Stimulated activated CD4-positive, alpha-beta T cell treated with anti-CD3 and anti-CD28 coated beads, Interleukin-2, amount 100 ng/mL, for 24 hours (primary cell): ENCODE measurements at regions not wholly inside any gene's neighbourhood (a gene's known extent, or its start where the extent isn't known, plus 50 kb on each side); places are given as distances from the start of the nearest gene placed in this dataset.

Experiments used
- DNase-seq, 2 donors: peaks; one replicate each; pipeline ENCODE4 v3.0.0-alpha.2; 2020

GRCh38 chr6:8213995-8214394 is 111.6 kb upstream of the EEF1E1 start:
- no peak for DNase-seq

- DNase-seq: no peak
These were observed 110.5 kb upstream of the EEF1E1 start for GRCh38 chr6:8212720-8213434.

- DNase-seq: no peak
These were observed 105.5 kb upstream of the EEF1E1 start for GRCh38 chr6:8207869-8208191.

- DNase-seq: no peak
These were observed 105.0 kb upstream of the EEF1E1 start for GRCh38 chr6:8207191-8207868.

GRCh38 chr6:8203337-8203736 is 101.0 kb upstream of the EEF1E1 start:
- no peak for DNase-seq

GRCh38 chr6:8201679-8202078 is 99.3 kb upstream of the EEF1E1 start:
- no peak for DNase-seq

GRCh38 chr6:8200255-8200654 is 97.9 kb upstream of the EEF1E1 start:
- no peak for DNase-seq

- no peak for DNase-seq
These were observed 93.4 kb upstream of the EEF1E1 start for GRCh38 chr6:8195714-8196102.

GRCh38 chr6:8195040-8195713 is 92.8 kb upstream of the EEF1E1 start:
- DNase-seq: peak in 1 of 2 donors; percentile 2

- no peak for DNase-seq
These were observed 92.1 kb upstream of the EEF1E1 start for GRCh38 chr6:8194490-8194889.

- no peak for DNase-seq
These were observed 91.2 kb upstream of the EEF1E1 start for GRCh38 chr6:8193541-8193940.

- DNase-seq: no peak
These were observed 90.2 kb upstream of the EEF1E1 start for GRCh38 chr6:8192597-8192996.

GRCh38 chr6:8192067-8192466 is 89.7 kb upstream of the EEF1E1 start:
- DNase-seq: no peak

GRCh38 chr6:8191629-8192028 is 89.3 kb upstream of the EEF1E1 start:
- no peak for DNase-seq

- no peak for DNase-seq
These were observed 84.9 kb upstream of the EEF1E1 start for GRCh38 chr6:8187209-8187608.

- no peak for DNase-seq
These were observed 80.7 kb upstream of the EEF1E1 start for GRCh38 chr6:8182902-8183665.

GRCh38 chr6:8181951-8182845 is 79.8 kb upstream of the EEF1E1 start:
- DNase-seq: no peak

GRCh38 chr6:8181160-8181881 is 79.0 kb upstream of the EEF1E1 start:
- no peak for DNase-seq

- DNase-seq: no peak
These were observed 78.2 kb upstream of the EEF1E1 start for GRCh38 chr6:8180327-8181159.

- DNase-seq: no peak
These were observed 75.4 kb upstream of the EEF1E1 start for GRCh38 chr6:8177721-8178120.
